ENCODE measurements at regions not wholly inside any gene's neighbourhood (a gene's known extent, or its start where the extent isn't known, plus 50 kb on each side); places are given as distances from the start of the nearest gene placed in this dataset.

DNA sequence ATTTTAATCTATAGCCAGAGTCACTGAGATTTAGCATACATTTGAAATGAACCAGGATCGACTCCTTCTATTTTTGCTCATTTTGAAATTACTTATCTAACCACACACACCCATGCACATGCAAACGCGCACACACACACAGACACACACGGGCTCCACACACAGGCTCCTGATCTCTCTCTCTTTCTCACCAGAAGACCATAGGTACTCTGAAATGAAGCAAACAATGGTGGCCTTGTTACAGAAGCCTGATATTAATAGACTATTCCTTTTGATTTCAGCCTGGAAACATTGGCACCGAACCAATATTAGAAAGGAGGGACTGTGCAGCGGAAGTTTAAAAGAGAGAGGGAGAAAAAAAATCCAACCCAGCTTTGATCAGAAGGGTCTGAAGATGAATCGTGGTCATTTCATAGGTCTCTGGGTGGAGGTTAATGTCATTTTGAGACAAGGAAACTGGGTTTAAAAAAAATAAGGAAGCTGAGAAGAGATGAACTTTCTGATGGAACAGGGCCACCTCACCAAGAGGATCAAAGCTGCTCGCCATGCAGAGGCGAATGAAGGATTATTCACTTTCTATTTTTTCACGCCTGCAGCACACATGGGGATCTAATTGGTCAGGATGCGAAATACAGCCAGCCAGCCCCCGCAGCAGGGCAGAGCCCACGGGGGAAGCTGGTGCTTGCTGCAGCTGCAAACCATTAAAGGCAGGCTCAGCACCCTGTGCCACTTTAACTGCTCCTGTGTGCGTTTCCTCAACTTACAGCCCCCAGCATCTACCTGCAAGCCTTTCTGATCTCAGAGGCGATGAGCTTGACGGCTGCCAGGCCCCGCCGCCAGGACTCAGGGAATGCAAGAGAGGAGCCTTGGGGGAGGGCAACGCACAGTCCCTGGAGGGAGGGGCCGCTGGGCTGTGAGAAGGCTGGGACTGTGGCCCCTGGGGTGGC lies 88.8 kb downstream of the HES1 start:
- intact Hi-C loops (cut with DNase I) = no loop called here
- Histone ChIP-seq H3K4me1 (replicated peaks) (no peaks in the 10 kb centered on the region), H3K9me3 (no peaks in the 10 kb centered on the region), H3K36me3 (no peaks in the 10 kb centered on the region), H3K27me3 (replicated peaks; ENCODE audit: insufficient read depth) (no peaks in the 10 kb centered on the region), H3K27ac (no peak overlapping the region), H3K4me3 (no peak overlapping the region)
- DNase-seq (ENCODE audit: low spot score) = no peak
- TF ChIP-seq POLR2A (IDR thresholded peaks at IDR 0.05) (no peak), POLR2AphosphoS5 (IDR thresholded peaks at IDR 0.05) (no peak)
- TF ChIP-seq, protein P1, sequence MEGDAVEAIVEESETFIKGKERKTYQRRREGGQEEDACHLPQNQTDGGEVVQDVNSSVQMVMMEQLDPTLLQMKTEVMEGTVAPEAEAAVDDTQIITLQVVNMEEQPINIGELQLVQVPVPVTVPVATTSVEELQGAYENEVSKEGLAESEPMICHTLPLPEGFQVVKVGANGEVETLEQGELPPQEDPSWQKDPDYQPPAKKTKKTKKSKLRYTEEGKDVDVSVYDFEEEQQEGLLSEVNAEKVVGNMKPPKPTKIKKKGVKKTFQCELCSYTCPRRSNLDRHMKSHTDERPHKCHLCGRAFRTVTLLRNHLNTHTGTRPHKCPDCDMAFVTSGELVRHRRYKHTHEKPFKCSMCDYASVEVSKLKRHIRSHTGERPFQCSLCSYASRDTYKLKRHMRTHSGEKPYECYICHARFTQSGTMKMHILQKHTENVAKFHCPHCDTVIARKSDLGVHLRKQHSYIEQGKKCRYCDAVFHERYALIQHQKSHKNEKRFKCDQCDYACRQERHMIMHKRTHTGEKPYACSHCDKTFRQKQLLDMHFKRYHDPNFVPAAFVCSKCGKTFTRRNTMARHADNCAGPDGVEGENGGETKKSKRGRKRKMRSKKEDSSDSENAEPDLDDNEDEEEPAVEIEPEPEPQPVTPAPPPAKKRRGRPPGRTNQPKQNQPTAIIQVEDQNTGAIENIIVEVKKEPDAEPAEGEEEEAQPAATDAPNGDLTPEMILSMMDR (IDR thresholded peaks at IDR 0.05) = no peak
- 44% methylated on average over 20 of the region's 20 CpGs for WGBS

DNA sequence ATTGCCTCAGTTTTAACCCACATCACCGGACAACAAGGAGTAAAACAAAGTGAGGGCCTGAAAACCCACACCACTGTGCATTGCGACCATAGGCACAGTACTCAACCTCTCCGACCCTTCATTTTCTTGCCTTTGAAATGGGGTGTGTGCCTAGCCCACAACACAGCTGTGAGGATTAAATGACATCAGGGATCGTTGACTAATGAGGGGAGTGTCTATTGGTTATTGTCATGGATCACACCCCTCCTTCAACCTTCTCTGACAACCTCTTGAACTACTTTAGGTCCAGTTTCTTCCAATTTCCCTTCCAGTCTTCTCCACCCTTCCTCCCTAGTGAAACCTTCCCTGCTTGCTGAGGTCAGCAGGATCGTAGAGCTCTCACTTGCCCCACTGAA lies 89.5 kb downstream of the HES1 start:
- intact Hi-C loops (cut with DNase I) = no loop called here
- TF ChIP-seq POLR2AphosphoS5 (IDR thresholded peaks at IDR 0.05) (no peak), POLR2A (IDR thresholded peaks at IDR 0.05) (no peak)
- TF ChIP-seq, protein P1 (IDR thresholded peaks at IDR 0.05) = no peak

DNA sequence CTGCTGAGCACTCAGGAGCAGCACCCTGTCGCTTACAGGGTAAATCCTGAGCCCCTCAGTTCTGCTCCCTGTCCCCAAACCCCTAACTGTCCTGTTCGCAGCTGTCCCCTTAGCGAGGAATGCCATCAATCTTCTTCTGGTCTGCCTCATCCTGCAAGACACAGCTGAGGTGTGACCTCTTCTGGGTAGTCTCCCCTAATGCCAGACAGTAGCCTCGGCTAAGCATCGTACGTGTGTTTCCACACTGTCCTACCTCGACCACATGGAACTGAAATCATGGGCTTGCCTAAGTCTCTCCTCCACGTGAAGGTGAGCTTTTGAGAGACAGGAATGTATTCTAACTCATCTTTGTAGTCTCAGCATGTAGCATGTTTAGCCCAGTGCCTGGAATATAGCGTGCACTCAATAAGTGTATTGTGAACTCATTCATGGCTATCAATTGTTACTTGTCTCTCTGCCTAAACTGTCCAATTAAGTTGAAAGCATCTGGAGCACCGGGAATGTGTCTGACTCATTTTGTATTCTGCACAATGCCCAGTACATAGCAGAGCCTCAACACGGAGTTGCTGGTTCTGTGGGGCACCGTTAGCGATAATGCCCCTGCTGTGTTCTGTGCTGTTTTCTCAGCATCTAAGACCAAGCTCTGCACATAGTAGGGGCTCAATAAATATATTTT lies 90.2 kb downstream of the HES1 start:
- TF ChIP-seq, protein P1 (IDR thresholded peaks at IDR 0.05) = no peak
- no peak for TF ChIP-seq POLR2A (IDR thresholded peaks at IDR 0.05)
- no peak for TF ChIP-seq POLR2AphosphoS5 (IDR thresholded peaks at IDR 0.05)
- 83% methylated on average over 12 of the region's 13 CpGs for WGBS
- no peaks in the 10 kb centered on the region for H3K27me3 ChIP-seq (replicated peaks; ENCODE audit: insufficient read depth)
- DNase-seq (ENCODE audit: low spot score) = no peak
- H3K36me3 ChIP-seq = no peaks in the 10 kb centered on the region
- H3K4me1 ChIP-seq (replicated peaks) = no peaks in the 10 kb centered on the region
- intact Hi-C loops (cut with DNase I) = no loop called here
- H3K9me3 ChIP-seq = no peaks in the 10 kb centered on the region
- H3K27ac ChIP-seq = no peak overlapping the region
- H3K4me3 ChIP-seq = no peak overlapping the region

More for the DNA sequence above, 89.5 kb downstream of the HES1 start:
- no peak overlapping the region for H3K4me3 ChIP-seq
- no peaks in the 10 kb centered on the region for H3K27me3 ChIP-seq (replicated peaks; ENCODE audit: insufficient read depth)
- DNase-seq (ENCODE audit: low spot score) = no peak
- H3K27ac ChIP-seq = no peak overlapping the region
- 81% methylated on average over 5 of the region's 5 CpGs for WGBS
- no peaks in the 10 kb centered on the region for H3K4me1 ChIP-seq (replicated peaks)
- H3K36me3 ChIP-seq = no peaks in the 10 kb centered on the region
- H3K9me3 ChIP-seq = no peaks in the 10 kb centered on the region

GRCh38 chr3:194231929-194232832 lies 96.2 kb downstream of the HES1 start:
- peak; percentile 75 for TF ChIP-seq POLR2AphosphoS5 (IDR thresholded peaks at IDR 0.05)
- TF ChIP-seq, protein P1 (IDR thresholded peaks at IDR 0.05) = no peak
- intact Hi-C loops (cut with DNase I) = no loop called here
- Histone ChIP-seq H3K36me3 (no peaks in the 10 kb centered on the region), H3K4me3 (no peak overlapping the region), H3K27me3 (replicated peaks; ENCODE audit: insufficient read depth) (no peaks in the 10 kb centered on the region), H3K4me1 (replicated peaks) (no peaks in the 10 kb centered on the region), H3K9me3 (no peaks in the 10 kb centered on the region), H3K27ac (no peak overlapping the region)
- WGBS = 58% methylated on average over 14 of the region's 14 CpGs
- peak; percentile 60 for DNase-seq (ENCODE audit: low spot score)
